CD4-positive, alpha-beta T cell (primary cell): ENCODE measurements at regions not wholly inside any gene's neighbourhood (a gene's known extent, or its start where the extent isn't known, plus 50 kb on each side); places are given as distances from the start of the nearest gene placed in this dataset.

Source experiments
- ATAC-seq: fragments of 200-7000 bp; cut with Tn5 transposase; one replicate; pipeline ENCODE4 v1.10.0; 2022; ENCODE audit warnings: mild to moderate bottlenecking; ENCODE audit not compliant: poor library complexity
- CTCF ChIA-PET: fragments of 350-600 bp; sonication (Branson Sonifier 250); formaldehyde crosslinking; loops from one replicate; lab custom pipeline; 2021; ENCODE audit warnings: antibody characterized with exemption, inconsistent platforms; lab: Charles Lee
- POLR2A ChIA-PET: fragments of 350-600 bp; sonication (Branson Sonifier 250); formaldehyde crosslinking; loops from one replicate; lab custom pipeline; 2021; ENCODE audit warnings: antibody characterized with exemption, inconsistent platforms; lab: Charles Lee
- DNase-seq, 14 experiments: peaks; one replicate each; pipeline ENCODE4 v3.0.0-alpha.2; 2013 to 2020; ENCODE audit warnings: mixed read lengths in 2 of 14
- H3K27ac ChIP-seq, 2 donors: one replicate each; pipeline versions ENCODE4 v1.5.1 to v1.7.0; 2013; ENCODE audit warnings: low read length in 2 of 2, low read depth in 1 of 2, mild to moderate bottlenecking in 1 of 2
- H3K27me3 ChIP-seq, 2 experiments: 1 replicate in 1 of 2; 2 replicates in 1 of 2; pipeline versions ENCODE4 v1.6.1 to v1.7.0; 2013; ENCODE audit warnings: low read length in 2 of 2, control low read depth in 1 of 2, mild to moderate bottlenecking in 1 of 2, moderate library complexity in 1 of 2; ENCODE audit not compliant: insufficient read depth in 2 of 2, control insufficient read depth in 1 of 2
- H3K36me3 ChIP-seq: one replicate; pipeline ENCODE4 v1.6.1; 2013; ENCODE audit warnings: low read length, control low read depth; ENCODE audit not compliant: insufficient read depth
- H3K4me1 ChIP-seq: one replicate; pipeline ENCODE4 v1.6.1; 2013; ENCODE audit warnings: low read length, control low read depth; ENCODE audit not compliant: insufficient read depth
- H3K4me3 ChIP-seq: one replicate; pipeline ENCODE4 v1.5.1; 2013; ENCODE audit warnings: mild to moderate bottlenecking, low read length, moderate library complexity
- H3K9me3 ChIP-seq, 2 experiments: 1 replicate in 1 of 2; 2 replicates in 1 of 2; pipeline versions ENCODE4 v1.6.1 to v1.7.0; 2013; ENCODE audit warnings: low read length in 2 of 2, mild to moderate bottlenecking in 2 of 2, control low read depth in 1 of 2, moderate library complexity in 1 of 2; ENCODE audit not compliant: control insufficient read depth in 1 of 2, insufficient read depth in 1 of 2
- H3K27ac Mint-ChIP-seq: one replicate; pipeline ENCODE4 v1.8.0; 2020; ENCODE audit warnings: mixed read lengths
- H3K27me3 Mint-ChIP-seq: one replicate; pipeline ENCODE4 v1.8.0; 2021; ENCODE audit warnings: mixed read lengths
- H3K36me3 Mint-ChIP-seq: one replicate; pipeline ENCODE4 v1.8.0; 2021; ENCODE audit warnings: low read depth, mixed read lengths
- H3K4me1 Mint-ChIP-seq: one replicate; pipeline ENCODE4 v1.8.0; 2021; ENCODE audit warnings: low read depth, mixed read lengths
- H3K4me3 Mint-ChIP-seq: one replicate; pipeline ENCODE4 v1.8.0; 2020; ENCODE audit warnings: mild to moderate bottlenecking, mixed read lengths
- H3K9me3 Mint-ChIP-seq: one replicate; pipeline ENCODE4 v1.8.0; 2020; ENCODE audit warnings: mixed read lengths
- CTCF ChIP-seq: fragments of 200-600 bp; IDR thresholded peaks from one replicate; pipeline ENCODE4 v1.8.0; 2022; ENCODE audit warnings: antibody characterized with exemption, mild to moderate bottlenecking
- intact Hi-C, 2 experiments: fragments of 100-400 bp; cut with DNase I in 1 of 2; cut with micrococcal nuclease in 1 of 2; formaldehyde crosslinking; loops; one replicate each; pipeline versions ENCODE4 v1.15.1 to v1.9.0; 2023 to 2025; cut with DNase I, micrococcal nuclease

- Histone ChIP-seq H3K36me3 (no peaks in the 10 kb centered on the region), H3K27ac (no peak overlapping the region), H3K27me3 (no peaks in the 10 kb centered on the region), H3K4me3 (no peak overlapping the region), H3K4me1 (no peaks in the 10 kb centered on the region), H3K9me3 (peaks cover 0 to 5% of the 10 kb centered on the region in 2 experiments)
- Mint-ChIP-seq H3K4me1 (no peaks in the 10 kb centered on the region), H3K9me3 (no peaks in the 10 kb centered on the region), H3K27me3 (no peaks in the 10 kb centered on the region), H3K36me3 (no peaks in the 10 kb centered on the region), H3K27ac (no peak overlapping the region), H3K4me3 (no peak overlapping the region)
- DNase-seq, result no peak
- POLR2A ChIA-PET, result no interaction called here
- CTCF ChIA-PET, result no interaction called here
- ATAC-seq, result no peak
- intact Hi-C loops, result no loop called here
- TF ChIP-seq CTCF, result no peak
Measured at GRCh38 chr12:90819709-90820108, 135.3 kb downstream of the CCER1 start.

DNA sequence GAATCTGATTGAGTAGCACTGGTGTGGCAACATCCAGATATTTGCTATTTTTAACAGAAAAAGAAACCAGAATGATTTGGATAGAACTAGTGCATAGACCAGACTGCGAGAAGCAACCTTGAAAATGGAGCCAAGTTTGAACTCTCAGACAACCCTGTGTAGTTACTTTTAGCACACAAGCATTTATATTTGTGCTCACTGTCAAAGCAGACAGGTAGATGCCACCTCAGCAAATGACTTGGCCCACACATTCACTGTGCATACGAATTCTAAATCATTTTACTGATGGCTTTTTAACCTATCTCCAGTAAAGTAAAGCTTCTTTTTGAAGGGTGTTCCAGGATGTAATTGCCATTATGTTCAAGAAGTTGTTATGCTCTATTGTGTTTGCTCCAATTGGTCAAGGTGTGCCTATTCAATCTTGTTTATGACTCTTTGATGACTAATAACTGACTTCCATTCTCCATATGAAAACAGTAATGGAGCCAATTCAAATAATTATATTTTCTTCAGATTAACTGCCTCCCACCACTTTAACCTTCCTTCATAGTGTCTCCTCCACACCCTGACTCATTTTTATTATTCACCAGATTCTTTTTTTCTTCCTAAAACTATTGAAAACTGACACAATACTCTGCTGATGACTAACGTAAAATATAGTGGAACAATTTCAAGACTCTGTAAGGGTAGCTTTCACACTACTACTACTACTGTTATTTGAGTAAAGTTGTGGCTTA is 138.5 kb downstream of the CCER1 start:
- intact Hi-C loops, result no loop called here
- ChIA-PET CTCF (no interaction called here), POLR2A (no interaction called here)
- Histone ChIP-seq H3K27me3 (no peaks in the 10 kb centered on the region), H3K4me1 (no peaks in the 10 kb centered on the region), H3K9me3 (no peaks in the 10 kb centered on the region), H3K27ac (no peak overlapping the region), H3K36me3 (no peaks in the 10 kb centered on the region), H3K4me3 (no peak overlapping the region)
- ATAC-seq (no peak), DNase-seq (no peak)
- no peaks in the 10 kb centered on the region for H3K4me1 Mint-ChIP-seq
- no peaks in the 10 kb centered on the region for H3K9me3 Mint-ChIP-seq
- H3K36me3 Mint-ChIP-seq, result no peaks in the 10 kb centered on the region
- no peak overlapping the region for H3K4me3 Mint-ChIP-seq
- H3K27me3 Mint-ChIP-seq, result no peaks in the 10 kb centered on the region
- no peak for TF ChIP-seq CTCF
- H3K27ac Mint-ChIP-seq, result no peak overlapping the region

GRCh38 chr12:90809940-90810339 is 145.0 kb downstream of the CCER1 start:
- Histone ChIP-seq H3K27me3 (no peaks in the 10 kb centered on the region), H3K36me3 (no peaks in the 10 kb centered on the region), H3K27ac (no peak overlapping the region), H3K9me3 (no peaks in the 10 kb centered on the region), H3K4me1 (no peaks in the 10 kb centered on the region), H3K4me3 (no peak overlapping the region)
- Mint-ChIP-seq H3K4me1 (no peaks in the 10 kb centered on the region), H3K36me3 (no peaks in the 10 kb centered on the region), H3K4me3 (no peak overlapping the region), H3K27me3 (no peaks in the 10 kb centered on the region), H3K27ac (no peak overlapping the region), H3K9me3 (no peaks in the 10 kb centered on the region)
- POLR2A ChIA-PET, result no interaction called here
- ATAC-seq (no peak), DNase-seq (no peak)
- TF ChIP-seq CTCF, result no peak
- intact Hi-C loops, result no loop called here
- CTCF ChIA-PET, result no interaction called here
